Tibial nerve (tissue), 4 donors: ENCODE measurements at regions not wholly inside any gene's neighbourhood (a gene's known extent, or its start where the extent isn't known, plus 50 kb on each side); places are given as distances from the start of the nearest gene placed in this dataset.

Experiments used
- CTCF ChIP-seq, 5 experiments: fragments of 200-600 bp in 3 of 5; fragments of 450-650 bp in 2 of 5; sonication (generic) in 3 of 5; IDR thresholded peaks; one replicate each; pipeline ENCODE4 v1.5.1; 2016 to 2019; ENCODE audit warnings: antibody characterized with exemption in 5 of 5, mild to moderate bottlenecking in 3 of 5, moderate library complexity in 2 of 5
- EP300 ChIP-seq, 2 donors: sonication (generic); formaldehyde crosslinking; IDR thresholded peaks; one replicate each; pipeline ENCODE4 v1.6.1; 2017; ENCODE audit warnings: antibody characterized with exemption in 2 of 2, mild to moderate bottlenecking in 1 of 2
- POLR2A ChIP-seq, 2 donors: fragments of 450-650 bp; IDR thresholded peaks; one replicate each; pipeline ENCODE4 v1.6.1; 2017; ENCODE audit warnings: antibody characterized with exemption in 2 of 2, mild to moderate bottlenecking in 2 of 2, moderate library complexity in 2 of 2

DNA sequence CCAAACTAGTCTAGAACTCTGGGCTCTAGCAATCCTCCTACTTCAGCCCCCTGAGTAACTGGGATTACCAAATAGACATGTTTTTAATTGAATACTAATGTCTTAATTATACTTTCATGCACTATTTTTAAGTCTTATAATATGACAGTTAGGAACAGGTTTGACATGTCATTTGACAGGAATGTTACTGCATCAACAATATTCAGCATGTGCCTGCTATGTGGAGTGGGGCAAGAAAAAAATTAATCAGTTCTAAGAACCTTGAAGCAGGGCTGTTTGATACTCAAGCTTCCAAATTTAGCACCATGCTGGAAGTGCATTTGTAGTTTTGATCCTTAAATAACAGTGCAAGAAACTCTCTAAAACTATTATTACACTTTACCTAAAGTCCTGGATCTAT lies 265.3 kb downstream of the MZT1 start:
- no peak for TF ChIP-seq CTCF (IDR thresholded peaks at IDR 0.05)
- TF ChIP-seq POLR2A (IDR thresholded peaks at IDR 0.05), result no peak
- TF ChIP-seq EP300 (IDR thresholded peaks at IDR 0.05), result no peak
